ENCODE measurements at regions not wholly inside any gene's neighbourhood (a gene's known extent, or its start where the extent isn't known, plus 50 kb on each side); places are given as distances from the start of the nearest gene placed in this dataset.

DNA sequence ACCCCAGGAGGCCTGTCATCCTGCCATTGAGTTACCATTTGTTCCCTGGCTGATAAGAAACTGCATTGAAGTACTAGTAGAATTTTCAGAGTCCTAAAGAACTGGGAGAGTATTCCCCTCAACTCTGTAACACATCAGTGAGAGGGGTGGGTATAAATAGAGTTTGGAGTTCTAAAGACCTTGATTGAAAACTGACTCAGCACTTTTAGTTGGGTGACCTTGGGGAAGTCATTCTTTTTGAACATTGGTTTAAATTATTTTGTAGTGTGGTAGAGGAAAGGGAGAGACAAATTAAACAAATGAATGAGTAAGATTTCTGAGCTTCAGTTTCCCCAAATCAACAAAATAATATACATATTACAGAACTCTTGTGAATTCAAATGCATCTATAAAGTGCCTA, 344.5 kb upstream of the THBS1 start:
- TF ChIP-seq CTCF (IDR thresholded peaks at IDR 0.05; ENCODE audit: insufficient read depth, low read depth, low read length) (no peak), EZH2 (IDR thresholded peaks at IDR 0.05; ENCODE audit: insufficient read depth, low read length) (no peak)
